ENCODE measurements at regions not wholly inside any gene's neighbourhood (a gene's known extent, or its start where the extent isn't known, plus 50 kb on each side); places are given as distances from the start of the nearest gene placed in this dataset.

GRCh38 chr12:77606348-77606747, 224.3 kb upstream of the NAV3 start:
- no peak overlapping the region for H3K27ac ChIP-seq
- TF ChIP-seq, protein P1, sequence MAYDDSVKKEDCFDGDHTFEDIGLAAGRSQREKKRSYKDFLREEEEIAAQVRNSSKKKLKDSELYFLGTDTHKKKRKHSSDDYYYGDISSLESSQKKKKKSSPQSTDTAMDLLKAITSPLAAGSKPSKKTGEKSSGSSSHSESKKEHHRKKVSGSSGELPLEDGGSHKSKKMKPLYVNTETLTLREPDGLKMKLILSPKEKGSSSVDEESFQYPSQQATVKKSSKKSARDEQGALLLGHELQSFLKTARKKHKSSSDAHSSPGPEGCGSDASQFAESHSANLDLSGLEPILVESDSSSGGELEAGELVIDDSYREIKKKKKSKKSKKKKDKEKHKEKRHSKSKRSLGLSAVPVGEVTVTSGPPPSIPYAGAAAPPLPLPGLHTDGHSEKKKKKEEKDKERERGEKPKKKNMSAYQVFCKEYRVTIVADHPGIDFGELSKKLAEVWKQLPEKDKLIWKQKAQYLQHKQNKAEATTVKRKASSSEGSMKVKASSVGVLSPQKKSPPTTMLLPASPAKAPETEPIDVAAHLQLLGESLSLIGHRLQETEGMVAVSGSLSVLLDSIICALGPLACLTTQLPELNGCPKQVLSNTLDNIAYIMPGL (CRISPR knock-in tag; IDR thresholded peaks at IDR 0.05; ENCODE audit: borderline replicate concordance), result no peak
- TF ChIP-seq CBX8 (IDR thresholded peaks at IDR 0.05) (no peak), FOSB (CRISPR knock-in tag; IDR thresholded peaks at IDR 0.05) (no peak), RCOR1 (IDR thresholded peaks at IDR 0.05; ENCODE audit: low read depth, low read length) (no peak), NPAS2 (CRISPR knock-in tag; IDR thresholded peaks at IDR 0.05; ENCODE audit: borderline replicate concordance) (no peak), GATA3 (IDR thresholded peaks at IDR 0.05; ENCODE audit: borderline replicate concordance) (no peak)
- TF ChIP-seq, protein P2, sequence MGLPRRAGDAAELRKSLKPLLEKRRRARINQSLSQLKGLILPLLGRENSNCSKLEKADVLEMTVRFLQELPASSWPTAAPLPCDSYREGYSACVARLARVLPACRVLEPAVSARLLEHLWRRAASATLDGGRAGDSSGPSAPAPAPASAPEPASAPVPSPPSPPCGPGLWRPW (IDR thresholded peaks at IDR 0.05), result no peak
- TF ChIP-seq, protein P3, sequence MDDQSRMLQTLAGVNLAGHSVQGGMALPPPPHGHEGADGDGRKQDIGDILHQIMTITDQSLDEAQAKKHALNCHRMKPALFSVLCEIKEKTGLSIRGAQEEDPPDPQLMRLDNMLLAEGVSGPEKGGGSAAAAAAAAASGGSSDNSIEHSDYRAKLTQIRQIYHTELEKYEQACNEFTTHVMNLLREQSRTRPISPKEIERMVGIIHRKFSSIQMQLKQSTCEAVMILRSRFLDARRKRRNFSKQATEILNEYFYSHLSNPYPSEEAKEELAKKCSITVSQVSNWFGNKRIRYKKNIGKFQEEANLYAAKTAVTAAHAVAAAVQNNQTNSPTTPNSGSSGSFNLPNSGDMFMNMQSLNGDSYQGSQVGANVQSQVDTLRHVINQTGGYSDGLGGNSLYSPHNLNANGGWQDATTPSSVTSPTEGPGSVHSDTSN (IDR thresholded peaks at IDR 0.05), result no peak
- TF ChIP-seq, protein P4, sequence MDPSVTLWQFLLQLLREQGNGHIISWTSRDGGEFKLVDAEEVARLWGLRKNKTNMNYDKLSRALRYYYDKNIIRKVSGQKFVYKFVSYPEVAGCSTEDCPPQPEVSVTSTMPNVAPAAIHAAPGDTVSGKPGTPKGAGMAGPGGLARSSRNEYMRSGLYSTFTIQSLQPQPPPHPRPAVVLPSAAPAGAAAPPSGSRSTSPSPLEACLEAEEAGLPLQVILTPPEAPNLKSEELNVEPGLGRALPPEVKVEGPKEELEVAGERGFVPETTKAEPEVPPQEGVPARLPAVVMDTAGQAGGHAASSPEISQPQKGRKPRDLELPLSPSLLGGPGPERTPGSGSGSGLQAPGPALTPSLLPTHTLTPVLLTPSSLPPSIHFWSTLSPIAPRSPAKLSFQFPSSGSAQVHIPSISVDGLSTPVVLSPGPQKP (IDR thresholded peaks at IDR 0.05; ENCODE audit: low read depth, low read length), result no peak
- no peak overlapping the region for H3K4me2 ChIP-seq
- H3K4me3 ChIP-seq, result no peak overlapping the region
- no peak for DNase-seq (ENCODE audit: low read depth in 1 of 2, low spot score in 1 of 2)
- ChIA-PET POLR2A (no interaction called here), CTCF (no interaction called here)
- no peak for ATAC-seq
- no peaks in the 10 kb centered on the region for H3K4me1 ChIP-seq
- no peaks in the 10 kb centered on the region for H3K9me3 ChIP-seq
- no peak for FAIRE-seq

- FAIRE-seq (no peak), ATAC-seq (no peak), DNase-seq (ENCODE audit: low read depth in 1 of 2, low spot score in 1 of 2) (no peak)
- ChIA-PET CTCF (no interaction called here), POLR2A (no interaction called here)
- no peak overlapping the region for H3K4me2 ChIP-seq
- TF ChIP-seq ATOH8 (CRISPR knock-in tag; IDR thresholded peaks at IDR 0.05; ENCODE audit: low read depth) (no peak), JUNB (IDR thresholded peaks at IDR 0.05) (no peak), HOXB13 (CRISPR knock-in tag; IDR thresholded peaks at IDR 0.05; ENCODE audit: low read depth) (no peak), RNF2 (IDR thresholded peaks at IDR 0.05; ENCODE audit: borderline replicate concordance, low read depth) (no peak)
- TF ChIP-seq, protein P5, sequence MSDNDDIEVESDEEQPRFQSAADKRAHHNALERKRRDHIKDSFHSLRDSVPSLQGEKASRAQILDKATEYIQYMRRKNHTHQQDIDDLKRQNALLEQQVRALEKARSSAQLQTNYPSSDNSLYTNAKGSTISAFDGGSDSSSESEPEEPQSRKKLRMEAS (IDR thresholded peaks at IDR 0.05), result no peak
- H3K9me3 ChIP-seq, result no peaks in the 10 kb centered on the region
- H3K4me3 ChIP-seq, result no peak overlapping the region
- H3K27ac ChIP-seq, result no peak overlapping the region
- H3K4me1 ChIP-seq, result no peaks in the 10 kb centered on the region
Observed at GRCh38 chr12:77603946-77604345, 226.7 kb upstream of the NAV3 start.

DNA sequence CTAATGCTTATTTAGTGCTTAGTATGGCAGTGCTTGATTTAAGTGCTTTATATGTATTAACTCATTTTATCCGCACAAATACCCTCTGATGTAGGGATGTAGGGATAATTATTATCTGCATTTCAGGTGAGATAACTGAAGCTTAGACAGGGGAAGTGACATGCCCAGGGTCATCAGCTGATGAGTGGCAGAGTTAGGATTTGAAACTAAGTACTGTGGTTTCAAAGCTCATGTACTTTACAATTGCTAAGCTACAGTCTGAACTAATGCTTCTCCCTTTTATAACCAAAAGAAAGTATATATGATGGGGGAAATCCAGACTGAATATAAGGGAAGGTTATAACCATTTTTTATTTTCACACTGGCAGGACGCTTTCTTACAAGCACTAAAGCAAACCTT, 229.6 kb upstream of the NAV3 start:
- 7% methylated on average over 2 of the region's 2 CpGs for WGBS (ENCODE audit: missing lambda C conversion rate)
- DNase-seq (ENCODE audit: low read depth in 1 of 2, low spot score in 1 of 2) (no peak), ATAC-seq (no peak), FAIRE-seq (no peak)
- no peak for TF ChIP-seq PHF8 (IDR thresholded peaks at IDR 0.05; ENCODE audit: borderline replicate concordance, low read depth)
- TF ChIP-seq FOSB (CRISPR knock-in tag; IDR thresholded peaks at IDR 0.05), result no peak
- no peak overlapping the region for H3K4me3 ChIP-seq
- no peak overlapping the region for H3K4me2 ChIP-seq
- ChIA-PET POLR2A (no interaction called here), CTCF (no interaction called here)
- no peak overlapping the region for H3K27ac ChIP-seq
- no peaks in the 10 kb centered on the region for H3K4me1 ChIP-seq
- no peaks in the 10 kb centered on the region for H3K9me3 ChIP-seq

GRCh38 chr12:77600468-77600843, 230.2 kb upstream of the NAV3 start:
- CTCF ChIA-PET, result no interaction called here
- DNase-seq (ENCODE audit: low read depth in 1 of 2, low spot score in 1 of 2) (no peak), ATAC-seq (no peak)
- no peak for TF ChIP-seq RCOR1 (IDR thresholded peaks at IDR 0.05; ENCODE audit: low read depth, low read length)
- no peak for TF ChIP-seq CTCF (IDR thresholded peaks at IDR 0.05)
- TF ChIP-seq CHD2 (IDR thresholded peaks at IDR 0.05; ENCODE audit: low read length, partially characterized antibody), result no peak
- TF ChIP-seq RFX5 (IDR thresholded peaks at IDR 0.05), result no peak
- no peak for TF ChIP-seq SREBF2 (IDR thresholded peaks at IDR 0.05)
- no peak for TF ChIP-seq BHLHE40 (IDR thresholded peaks at IDR 0.05; ENCODE audit: low read depth, low read length)
- no peak for TF ChIP-seq HEYL (CRISPR knock-in tag; IDR thresholded peaks at IDR 0.05)
- no peak for TF ChIP-seq ZC3H11A (IDR thresholded peaks at IDR 0.05)
- TF ChIP-seq, protein P3 (IDR thresholded peaks at IDR 0.05), result no peak
- no peak for TF ChIP-seq TFCP2L1 (CRISPR knock-in tag; IDR thresholded peaks at IDR 0.05)
- no peak for TF ChIP-seq FOSL2 (IDR thresholded peaks at IDR 0.05)
- no peak for TF ChIP-seq FOSL2 (CRISPR knock-in tag; IDR thresholded peaks at IDR 0.05)

More at GRCh38 chr12:77600468-77600843, 230.2 kb upstream of the NAV3 start:
- Histone ChIP-seq H3K9me3 (no peaks in the 10 kb centered on the region), H3K27ac (no peak overlapping the region), H3K4me2 (no peak overlapping the region), H3K4me3 (no peak overlapping the region), H3K4me1 (no peaks in the 10 kb centered on the region)
- FAIRE-seq, result no peak
- 34% methylated on average over 1 of the region's 1 CpG for WGBS (ENCODE audit: missing lambda C conversion rate)
- POLR2A ChIA-PET, result no interaction called here

Measured in A549 (cell line).